Uterus (tissue), 2 donors: ENCODE measurements at regions not wholly inside any gene's neighbourhood (a gene's known extent, or its start where the extent isn't known, plus 50 kb on each side); places are given as distances from the start of the nearest gene placed in this dataset.

Source experiments
- POLR2A ChIP-seq, 2 donors: fragments of 450-650 bp; IDR thresholded peaks; one replicate each; pipeline ENCODE4 v1.6.1; 2016; ENCODE audit warnings: antibody characterized with exemption in 2 of 2, mild to moderate bottlenecking in 1 of 2, moderate library complexity in 1 of 2
- TF ChIP-seq, protein P1 (sequence below), 4 experiments: fragments of 200-600 bp in 2 of 4; fragments of 450-650 bp in 2 of 4; sonication (generic) in 2 of 4; IDR thresholded peaks; one replicate each; pipeline ENCODE4 v1.5.1; 2016 to 2019; ENCODE audit warnings: antibody characterized with exemption in 4 of 4, mild to moderate bottlenecking in 2 of 4, moderate library complexity in 1 of 4

- TF ChIP-seq, protein P1, sequence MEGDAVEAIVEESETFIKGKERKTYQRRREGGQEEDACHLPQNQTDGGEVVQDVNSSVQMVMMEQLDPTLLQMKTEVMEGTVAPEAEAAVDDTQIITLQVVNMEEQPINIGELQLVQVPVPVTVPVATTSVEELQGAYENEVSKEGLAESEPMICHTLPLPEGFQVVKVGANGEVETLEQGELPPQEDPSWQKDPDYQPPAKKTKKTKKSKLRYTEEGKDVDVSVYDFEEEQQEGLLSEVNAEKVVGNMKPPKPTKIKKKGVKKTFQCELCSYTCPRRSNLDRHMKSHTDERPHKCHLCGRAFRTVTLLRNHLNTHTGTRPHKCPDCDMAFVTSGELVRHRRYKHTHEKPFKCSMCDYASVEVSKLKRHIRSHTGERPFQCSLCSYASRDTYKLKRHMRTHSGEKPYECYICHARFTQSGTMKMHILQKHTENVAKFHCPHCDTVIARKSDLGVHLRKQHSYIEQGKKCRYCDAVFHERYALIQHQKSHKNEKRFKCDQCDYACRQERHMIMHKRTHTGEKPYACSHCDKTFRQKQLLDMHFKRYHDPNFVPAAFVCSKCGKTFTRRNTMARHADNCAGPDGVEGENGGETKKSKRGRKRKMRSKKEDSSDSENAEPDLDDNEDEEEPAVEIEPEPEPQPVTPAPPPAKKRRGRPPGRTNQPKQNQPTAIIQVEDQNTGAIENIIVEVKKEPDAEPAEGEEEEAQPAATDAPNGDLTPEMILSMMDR (IDR thresholded peaks at IDR 0.05): no peak
- TF ChIP-seq POLR2A (IDR thresholded peaks at IDR 0.05): no peak
Observed at GRCh38 chr4:28784188-28784587, 1923.5 kb downstream of the STIM2 start.
